ENCODE measurements at regions not wholly inside any gene's neighbourhood (a gene's known extent, or its start where the extent isn't known, plus 50 kb on each side); places are given as distances from the start of the nearest gene placed in this dataset.

GRCh38 chr6:126504792-126505191, 164.9 kb downstream of the CENPW start:
- Histone ChIP-seq H3K36me3 (ENCODE audit: insufficient read depth, low read length) (no peaks in the 10 kb centered on the region), H3K27ac (ENCODE audit: low read depth, low read length, poor library complexity, severe bottlenecking) (no peak overlapping the region), H3K9me2 (ENCODE audit: low read depth, low read length) (no peaks in the 10 kb centered on the region), H3K4me2 (ENCODE audit: low read length) (no peak overlapping the region), H3K4me3 (ENCODE audit: low read depth, low read length, poor library complexity, severe bottlenecking) (no peak overlapping the region), H3K27me3 (ENCODE audit: insufficient read depth, low read length) (no peaks in the 10 kb centered on the region), H3K9ac (ENCODE audit: low read length) (no peak overlapping the region), H2AFZ (ENCODE audit: low read length) (no peak overlapping the region), H4K20me1 (ENCODE audit: insufficient read depth, low read length) (no peaks in the 10 kb centered on the region), H3K79me2 (ENCODE audit: insufficient read depth, low read length) (no peaks in the 10 kb centered on the region), H3K9me3 (ENCODE audit: low read length) (no peaks in the 10 kb centered on the region), H3F3A (ENCODE audit: insufficient read depth, low read length) (no peaks in the 10 kb centered on the region), H3K4me1 (ENCODE audit: insufficient read depth, low read length, severe bottlenecking) (no peaks in the 10 kb centered on the region)
- no peak for TF ChIP-seq EZH2 (IDR thresholded peaks at IDR 0.05; ENCODE audit: borderline replicate concordance, low read length)
- TF ChIP-seq CTCF (IDR thresholded peaks at IDR 0.05; ENCODE audit: low read length), result no peak

GRCh38 chr6:126513198-126513597, 173.3 kb downstream of the CENPW start:
- Histone ChIP-seq H3F3A (ENCODE audit: insufficient read depth, low read length) (no peaks in the 10 kb centered on the region), H3K27me3 (ENCODE audit: insufficient read depth, low read length) (no peaks in the 10 kb centered on the region), H3K9me3 (ENCODE audit: low read length) (no peaks in the 10 kb centered on the region), H3K9me2 (ENCODE audit: low read depth, low read length) (no peaks in the 10 kb centered on the region), H3K27ac (ENCODE audit: low read depth, low read length, poor library complexity, severe bottlenecking) (no peak overlapping the region), H3K4me1 (ENCODE audit: insufficient read depth, low read length, severe bottlenecking) (no peaks in the 10 kb centered on the region), H2AFZ (ENCODE audit: low read length) (no peak overlapping the region), H3K79me2 (ENCODE audit: insufficient read depth, low read length) (no peaks in the 10 kb centered on the region), H3K4me3 (ENCODE audit: low read depth, low read length, poor library complexity, severe bottlenecking) (no peak overlapping the region), H3K36me3 (ENCODE audit: insufficient read depth, low read length) (no peaks in the 10 kb centered on the region), H4K20me1 (ENCODE audit: insufficient read depth, low read length) (no peaks in the 10 kb centered on the region), H3K9ac (ENCODE audit: low read length) (no peak overlapping the region), H3K4me2 (ENCODE audit: low read length) (no peak overlapping the region)
- TF ChIP-seq CTCF (IDR thresholded peaks at IDR 0.05; ENCODE audit: low read length), result no peak
- no peak for TF ChIP-seq EZH2 (IDR thresholded peaks at IDR 0.05; ENCODE audit: borderline replicate concordance, low read length)

- TF ChIP-seq EZH2 (IDR thresholded peaks at IDR 0.05; ENCODE audit: borderline replicate concordance, low read length) (no peak), CTCF (IDR thresholded peaks at IDR 0.05; ENCODE audit: low read length) (no peak)
- H3K36me3 ChIP-seq (ENCODE audit: insufficient read depth, low read length), result no peaks in the 10 kb centered on the region
These were observed 176.5 kb downstream of the CENPW start for GRCh38 chr6:126516411-126516810.

More at GRCh38 chr6:126516411-126516810, 176.5 kb downstream of the CENPW start:
- Histone ChIP-seq H3K27ac (ENCODE audit: low read depth, low read length, poor library complexity, severe bottlenecking) (no peak overlapping the region), H3K4me2 (ENCODE audit: low read length) (no peak overlapping the region), H3K4me3 (ENCODE audit: low read depth, low read length, poor library complexity, severe bottlenecking) (no peak overlapping the region), H3K9me2 (ENCODE audit: low read depth, low read length) (no peaks in the 10 kb centered on the region), H3K4me1 (ENCODE audit: insufficient read depth, low read length, severe bottlenecking) (no peaks in the 10 kb centered on the region), H3F3A (ENCODE audit: insufficient read depth, low read length) (no peaks in the 10 kb centered on the region), H4K20me1 (ENCODE audit: insufficient read depth, low read length) (no peaks in the 10 kb centered on the region), H3K9me3 (ENCODE audit: low read length) (no peaks in the 10 kb centered on the region), H2AFZ (ENCODE audit: low read length) (no peak overlapping the region), H3K27me3 (ENCODE audit: insufficient read depth, low read length) (no peaks in the 10 kb centered on the region), H3K9ac (ENCODE audit: low read length) (no peak overlapping the region), H3K79me2 (ENCODE audit: insufficient read depth, low read length) (no peaks in the 10 kb centered on the region)

Measured in OCI-LY1 (cell line).